Activated T-helper 1 cell treated with anti-CD3 and anti-CD28 coated beads, Interleukin-12 subunit alpha, Interleukin-12 subunit beta, Interleukin-2, Interleukin-4 antibody, amounts not matched to agents 30 ng/mL and 10 ng/mL and 1 ng/mL, durations not matched to agents 14 hours and 24 hours and 36 hours (primary cell): ENCODE measurements at regions not wholly inside any gene's neighbourhood (a gene's known extent, or its start where the extent isn't known, plus 50 kb on each side); places are given as distances from the start of the nearest gene placed in this dataset.

Experiments
- DNase-seq: peaks from one replicate; pipeline ENCODE4 v3.0.0; 2021; ENCODE audit warnings: low spot score
- H3K27ac Mint-ChIP-seq: one replicate; pipeline ENCODE4 v1.8.0; 2021; ENCODE audit warnings: mild to moderate bottlenecking, mixed read lengths
- H3K27me3 Mint-ChIP-seq: one replicate; pipeline ENCODE4 v1.8.0; 2022; ENCODE audit warnings: mild to moderate bottlenecking, moderate library complexity, mixed read lengths; ENCODE audit not compliant: insufficient read depth
- H3K36me3 Mint-ChIP-seq: one replicate; pipeline ENCODE4 v1.8.0; 2021; ENCODE audit warnings: low read depth, mixed read lengths
- H3K4me1 Mint-ChIP-seq: one replicate; pipeline ENCODE4 v1.8.0; 2021; ENCODE audit warnings: low read depth, mixed read lengths
- H3K4me3 Mint-ChIP-seq: one replicate; pipeline ENCODE4 v1.8.0; 2021; ENCODE audit warnings: mild to moderate bottlenecking, moderate library complexity, mixed read lengths
- H3K9me3 Mint-ChIP-seq: one replicate; pipeline ENCODE4 v1.8.0; 2021; ENCODE audit warnings: mixed read lengths
- intact Hi-C: fragments of 100-400 bp; cut with micrococcal nuclease; formaldehyde crosslinking; loops from one replicate; pipeline ENCODE4 v1.15.1; 2024

DNA sequence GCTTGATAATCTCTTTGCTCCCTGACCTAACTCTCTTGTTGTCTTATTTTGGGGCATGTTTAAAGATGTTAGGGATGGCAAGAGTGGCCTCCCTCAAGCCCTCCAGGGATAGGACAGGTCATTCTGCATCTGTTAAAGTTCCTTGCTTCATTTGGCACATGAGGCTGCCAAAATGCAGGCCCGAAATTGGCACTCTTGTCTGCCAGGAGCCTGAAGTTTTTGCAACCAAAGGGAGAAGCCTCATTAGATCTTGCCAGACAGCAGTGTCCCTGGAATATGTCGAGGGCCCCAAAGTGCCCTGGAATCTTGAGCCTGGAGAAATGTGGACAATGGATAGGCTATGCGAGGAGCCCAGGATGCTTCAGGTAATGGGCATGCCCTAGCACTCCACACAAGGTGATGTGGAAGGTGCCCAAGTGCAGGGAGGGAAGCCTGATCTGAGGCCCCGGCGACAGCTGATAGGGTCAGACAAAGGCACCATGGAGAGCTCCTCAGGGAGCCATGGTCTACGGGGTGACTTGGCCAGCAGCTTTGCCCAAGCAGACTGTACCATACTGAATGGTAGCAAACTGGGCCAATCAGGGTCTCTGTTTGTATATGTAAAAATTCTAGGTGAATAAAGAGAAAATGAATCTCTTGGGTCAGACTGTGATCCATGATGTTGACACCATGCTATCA, 173.0 kb upstream of the WSCD2 start:
- Mint-ChIP-seq H3K4me3 (no peak overlapping the region), H3K9me3 (no peaks in the 10 kb centered on the region), H3K36me3 (no peaks in the 10 kb centered on the region), H3K4me1 (no peaks in the 10 kb centered on the region), H3K27me3 (peaks cover 2% of the 10 kb centered on the region), H3K27ac (no peak overlapping the region)
- no peak for DNase-seq
- intact Hi-C loops = no loop called here

DNA sequence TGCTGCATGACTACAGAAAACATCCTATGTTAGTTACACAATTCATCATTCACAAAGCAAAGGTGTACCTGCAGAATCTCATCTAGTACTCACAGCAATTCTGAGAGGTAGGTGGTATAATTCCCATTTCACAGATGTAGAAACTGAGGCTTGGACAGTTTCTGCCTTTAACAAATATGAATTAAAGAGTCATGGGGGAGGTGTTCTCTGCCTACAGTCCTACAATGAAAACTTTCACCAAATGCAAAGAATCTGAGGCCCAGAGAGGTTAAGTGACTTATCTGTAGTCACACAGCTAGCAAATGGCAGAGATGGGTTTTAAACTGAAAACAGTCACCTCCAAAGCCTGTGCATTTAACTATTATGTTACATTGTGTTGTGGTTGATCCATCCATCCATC, 171.6 kb upstream of the WSCD2 start:
- H3K9me3 Mint-ChIP-seq = no peaks in the 10 kb centered on the region
- DNase-seq = no peak
- no peaks in the 10 kb centered on the region for H3K36me3 Mint-ChIP-seq
- no peak overlapping the region for H3K27ac Mint-ChIP-seq
- H3K27me3 Mint-ChIP-seq = peaks cover 2% of the 10 kb centered on the region
- no peak overlapping the region for H3K4me3 Mint-ChIP-seq
- intact Hi-C loops = no loop called here
- no peaks in the 10 kb centered on the region for H3K4me1 Mint-ChIP-seq

DNA sequence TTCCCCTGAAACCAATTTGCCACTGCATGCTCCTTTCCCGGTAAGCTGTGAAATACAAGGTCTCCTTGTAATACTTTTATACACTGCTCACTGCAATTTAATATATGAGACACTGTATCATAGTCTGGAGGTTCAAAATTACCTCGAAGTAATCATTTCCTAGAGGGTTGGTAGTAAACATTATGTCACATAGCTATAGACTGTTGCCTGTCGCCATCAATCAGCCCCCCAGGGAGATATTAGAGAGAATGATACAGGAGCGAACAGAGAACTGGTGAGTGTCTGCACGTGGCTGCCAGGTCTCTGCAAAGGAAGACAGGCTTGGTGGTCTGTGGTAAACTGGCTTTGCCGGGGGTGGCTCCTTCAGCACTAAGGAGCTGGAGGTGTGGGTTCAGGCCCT, 165.5 kb upstream of the WSCD2 start:
- no peak for DNase-seq
- intact Hi-C loops = no loop called here
- H3K27ac Mint-ChIP-seq = no peak overlapping the region
- H3K36me3 Mint-ChIP-seq = no peaks in the 10 kb centered on the region
- no peaks in the 10 kb centered on the region for H3K4me1 Mint-ChIP-seq
- no peak overlapping the region for H3K4me3 Mint-ChIP-seq
- H3K27me3 Mint-ChIP-seq = peaks cover 2% of the 10 kb centered on the region
- no peaks in the 10 kb centered on the region for H3K9me3 Mint-ChIP-seq

DNA sequence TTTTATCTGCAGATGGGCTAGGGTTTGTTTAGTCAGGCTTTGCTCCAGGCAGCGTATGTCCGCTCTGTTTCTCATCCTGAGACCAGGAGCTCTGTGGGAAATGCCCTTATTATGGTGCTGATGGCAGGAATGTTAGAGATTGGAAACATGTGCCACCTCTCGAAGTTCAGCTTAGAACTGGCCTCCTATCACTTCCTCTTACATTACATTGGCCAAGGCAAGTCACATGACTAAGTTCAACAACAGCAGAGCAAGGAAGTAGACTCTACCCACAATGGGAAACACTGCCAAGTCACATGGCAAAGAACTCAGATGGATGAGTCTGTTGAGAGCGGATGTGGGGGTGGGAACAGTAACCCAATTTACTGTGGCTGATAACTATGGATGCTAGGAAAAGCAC, 161.9 kb upstream of the WSCD2 start:
- no peak for DNase-seq
- intact Hi-C loops = no loop called here
- H3K9me3 Mint-ChIP-seq = no peaks in the 10 kb centered on the region
- H3K27ac Mint-ChIP-seq = no peak overlapping the region
- no peaks in the 10 kb centered on the region for H3K27me3 Mint-ChIP-seq
- no peaks in the 10 kb centered on the region for H3K36me3 Mint-ChIP-seq
- no peaks in the 10 kb centered on the region for H3K4me1 Mint-ChIP-seq
- no peak overlapping the region for H3K4me3 Mint-ChIP-seq

DNA sequence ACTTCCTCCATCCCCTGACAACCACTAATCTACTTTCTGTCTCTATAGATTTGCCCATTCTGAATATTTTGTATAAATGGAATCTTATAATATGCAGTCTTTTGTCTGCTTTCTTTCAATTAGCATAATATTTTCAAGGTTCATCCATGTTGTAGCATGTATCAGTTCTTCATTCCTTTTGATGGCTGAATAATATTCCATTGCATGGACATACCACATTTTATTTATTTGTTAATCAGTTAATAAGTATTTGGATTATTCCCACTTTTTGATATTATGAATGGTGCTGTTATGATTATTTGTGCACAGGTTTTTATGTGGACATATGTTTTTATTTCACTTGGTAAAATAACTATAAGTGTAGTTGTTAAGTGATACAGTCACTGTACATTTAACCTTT, 155.1 kb upstream of the WSCD2 start:
- no peaks in the 10 kb centered on the region for H3K9me3 Mint-ChIP-seq
- no peak overlapping the region for H3K4me3 Mint-ChIP-seq
- H3K27ac Mint-ChIP-seq = no peak overlapping the region
- DNase-seq = no peak
- intact Hi-C loops = no loop called here
- H3K27me3 Mint-ChIP-seq = no peaks in the 10 kb centered on the region
- no peaks in the 10 kb centered on the region for H3K36me3 Mint-ChIP-seq
- H3K4me1 Mint-ChIP-seq = no peaks in the 10 kb centered on the region

DNA sequence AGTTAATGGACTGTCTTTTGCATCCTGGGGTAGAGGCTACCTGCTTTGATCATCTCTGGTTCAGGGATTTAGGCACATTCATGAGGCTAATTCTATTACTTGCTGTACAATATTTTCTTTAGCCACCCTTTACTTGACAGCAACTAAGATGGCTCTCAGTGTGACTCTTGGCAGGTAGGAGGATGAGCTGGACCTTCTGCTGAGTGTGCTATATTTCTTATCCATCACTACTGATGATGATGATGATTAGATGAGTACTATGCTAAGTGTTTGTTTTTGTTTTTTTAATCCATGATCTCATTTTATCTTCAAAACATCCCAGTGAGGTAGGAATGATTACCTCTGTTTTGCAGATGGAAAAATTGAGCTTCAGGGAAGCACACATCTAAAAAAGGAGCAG, 152.8 kb upstream of the WSCD2 start:
- no peaks in the 10 kb centered on the region for H3K9me3 Mint-ChIP-seq
- H3K27ac Mint-ChIP-seq = no peak overlapping the region
- H3K4me1 Mint-ChIP-seq = no peaks in the 10 kb centered on the region
- no peaks in the 10 kb centered on the region for H3K36me3 Mint-ChIP-seq
- no peak for DNase-seq
- H3K4me3 Mint-ChIP-seq = no peak overlapping the region
- intact Hi-C loops = no loop called here
- H3K27me3 Mint-ChIP-seq = peaks cover 5% of the 10 kb centered on the region

DNA sequence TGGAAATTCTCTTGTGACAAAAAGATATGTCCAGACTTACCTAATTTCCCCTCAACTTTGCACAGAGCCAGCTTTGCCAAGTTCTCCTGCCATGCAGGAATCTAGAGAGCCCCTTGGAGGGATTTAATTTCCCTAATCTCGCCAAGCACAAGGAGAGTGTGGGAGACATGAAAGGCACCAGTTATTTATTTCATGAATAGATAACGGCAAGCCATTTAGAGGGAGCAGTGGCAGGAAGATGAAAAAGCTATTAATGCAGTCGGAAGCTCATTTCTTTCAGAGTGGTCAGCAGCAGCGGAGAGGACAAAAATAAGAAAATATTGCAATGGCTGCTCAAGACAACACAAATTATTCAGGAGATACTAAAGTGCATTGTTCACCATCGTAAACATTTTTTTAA, 150.9 kb upstream of the WSCD2 start:
- intact Hi-C loops = no loop called here
- H3K4me3 Mint-ChIP-seq = no peak overlapping the region
- no peaks in the 10 kb centered on the region for H3K9me3 Mint-ChIP-seq
- peaks cover 5% of the 10 kb centered on the region for H3K27me3 Mint-ChIP-seq
- DNase-seq = no peak
- H3K36me3 Mint-ChIP-seq = no peaks in the 10 kb centered on the region
- H3K4me1 Mint-ChIP-seq = no peaks in the 10 kb centered on the region
- no peak overlapping the region for H3K27ac Mint-ChIP-seq

DNA sequence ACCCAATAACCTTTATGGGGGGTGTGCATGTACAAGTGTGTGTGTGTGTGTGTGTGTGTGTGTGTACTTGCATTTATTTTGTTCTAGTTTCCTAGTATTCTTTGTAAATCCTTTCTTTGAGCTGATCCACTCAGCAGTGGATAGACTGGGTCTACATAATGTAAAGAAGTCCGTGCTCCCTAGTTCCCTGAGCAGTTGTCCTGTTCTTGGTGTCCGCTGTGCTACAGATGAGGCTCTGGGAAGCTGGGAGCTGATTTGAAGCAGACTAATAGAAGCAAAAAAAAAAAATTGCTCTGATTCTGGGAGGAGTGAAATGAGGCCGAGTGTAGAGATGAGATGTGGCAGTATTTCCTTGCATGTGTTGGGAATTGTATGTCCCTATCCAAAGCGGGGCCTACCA, 150.4 kb upstream of the WSCD2 start:
- DNase-seq = no peak
- H3K9me3 Mint-ChIP-seq = no peaks in the 10 kb centered on the region
- H3K27me3 Mint-ChIP-seq = peaks cover 5% of the 10 kb centered on the region
- H3K36me3 Mint-ChIP-seq = no peaks in the 10 kb centered on the region
- H3K4me3 Mint-ChIP-seq = no peak overlapping the region
- intact Hi-C loops = no loop called here
- no peak overlapping the region for H3K27ac Mint-ChIP-seq
- H3K4me1 Mint-ChIP-seq = no peaks in the 10 kb centered on the region

DNA sequence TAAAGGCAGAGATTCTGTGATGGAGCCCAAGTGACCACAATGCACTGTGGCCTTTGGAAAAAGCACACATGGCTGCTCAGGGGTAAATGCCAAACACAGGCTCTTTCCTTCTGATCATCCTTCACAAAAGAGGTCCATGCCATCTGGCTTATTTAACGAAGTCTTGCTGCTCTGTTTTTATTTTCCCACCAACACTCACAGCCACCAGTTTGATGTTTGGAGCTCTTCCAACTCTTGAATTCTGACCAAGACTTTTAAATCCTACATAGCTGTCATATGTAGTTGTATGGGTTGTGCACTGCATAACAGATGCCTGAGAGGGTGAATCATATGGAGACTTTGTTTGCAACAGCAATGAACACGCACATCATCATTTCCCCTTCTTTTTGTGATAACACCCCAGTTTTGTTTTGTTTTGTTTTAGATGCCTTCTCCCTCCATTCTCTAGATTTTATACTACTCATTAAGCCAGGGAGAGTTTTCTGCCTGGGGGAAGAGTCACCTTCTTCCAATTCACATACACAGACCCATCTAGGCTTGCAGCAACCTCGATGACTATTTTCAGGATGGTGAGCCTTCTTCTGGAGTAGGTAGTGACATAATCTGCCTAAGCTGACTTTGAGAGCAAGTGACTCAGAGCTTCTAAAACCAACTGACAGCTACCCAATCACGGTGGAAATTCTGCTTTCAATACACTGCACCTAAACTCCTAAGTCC, 145.2 kb upstream of the WSCD2 start:
- no peaks in the 10 kb centered on the region for H3K36me3 Mint-ChIP-seq
- no peak for DNase-seq
- intact Hi-C loops = no loop called here
- peaks cover 5% of the 10 kb centered on the region for H3K27me3 Mint-ChIP-seq
- H3K4me3 Mint-ChIP-seq = no peak overlapping the region
- H3K27ac Mint-ChIP-seq = no peak overlapping the region
- no peaks in the 10 kb centered on the region for H3K9me3 Mint-ChIP-seq
- no peaks in the 10 kb centered on the region for H3K4me1 Mint-ChIP-seq

DNA sequence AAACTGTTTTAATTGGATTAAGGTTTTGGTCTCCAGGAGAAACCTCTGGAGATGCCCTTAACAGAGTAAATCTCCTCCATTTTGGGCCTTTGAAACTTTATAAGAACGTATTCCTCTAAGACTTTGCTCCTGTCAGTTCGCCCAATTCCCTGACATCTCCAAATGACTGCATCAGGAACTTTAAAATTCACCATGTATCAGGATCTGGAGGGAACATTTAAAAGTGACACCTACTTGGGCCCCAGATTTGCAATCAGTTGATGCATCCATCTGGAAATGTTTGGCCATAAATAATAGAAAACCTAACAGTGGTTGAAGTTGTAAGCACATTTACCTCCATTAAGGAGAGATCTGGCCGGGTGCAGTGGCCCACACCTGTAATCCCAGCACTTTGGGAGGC, 144.1 kb upstream of the WSCD2 start:
- Mint-ChIP-seq H3K4me3 (no peak overlapping the region), H3K27ac (no peak overlapping the region), H3K27me3 (peaks cover 5% of the 10 kb centered on the region), H3K36me3 (no peaks in the 10 kb centered on the region), H3K4me1 (no peaks in the 10 kb centered on the region), H3K9me3 (no peaks in the 10 kb centered on the region)
- DNase-seq = no peak
- intact Hi-C loops = no loop called here

DNA sequence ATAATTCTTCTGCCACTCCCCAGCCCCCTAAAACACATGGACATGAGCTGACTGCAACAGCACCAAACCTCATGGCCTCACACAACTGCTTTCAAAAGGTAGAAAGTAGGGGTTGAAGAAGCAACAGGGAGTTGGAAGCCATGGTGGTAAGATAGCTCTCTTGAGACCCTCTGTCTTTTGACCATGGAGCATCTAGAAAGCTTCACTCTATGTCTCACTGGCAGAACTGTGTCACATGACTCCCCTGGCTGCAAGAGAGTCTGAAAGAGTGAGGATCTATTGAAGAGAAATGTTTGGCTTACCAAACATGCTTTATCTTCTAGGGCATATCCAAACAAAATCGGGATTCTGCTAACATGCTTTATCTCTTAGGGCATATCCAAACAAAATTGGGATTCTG, 142.9 kb upstream of the WSCD2 start:
- no peaks in the 10 kb centered on the region for H3K4me1 Mint-ChIP-seq
- no peak overlapping the region for H3K27ac Mint-ChIP-seq
- intact Hi-C loops = no loop called here
- H3K4me3 Mint-ChIP-seq = no peak overlapping the region
- no peaks in the 10 kb centered on the region for H3K9me3 Mint-ChIP-seq
- no peaks in the 10 kb centered on the region for H3K27me3 Mint-ChIP-seq
- H3K36me3 Mint-ChIP-seq = no peaks in the 10 kb centered on the region
- no peak for DNase-seq

DNA sequence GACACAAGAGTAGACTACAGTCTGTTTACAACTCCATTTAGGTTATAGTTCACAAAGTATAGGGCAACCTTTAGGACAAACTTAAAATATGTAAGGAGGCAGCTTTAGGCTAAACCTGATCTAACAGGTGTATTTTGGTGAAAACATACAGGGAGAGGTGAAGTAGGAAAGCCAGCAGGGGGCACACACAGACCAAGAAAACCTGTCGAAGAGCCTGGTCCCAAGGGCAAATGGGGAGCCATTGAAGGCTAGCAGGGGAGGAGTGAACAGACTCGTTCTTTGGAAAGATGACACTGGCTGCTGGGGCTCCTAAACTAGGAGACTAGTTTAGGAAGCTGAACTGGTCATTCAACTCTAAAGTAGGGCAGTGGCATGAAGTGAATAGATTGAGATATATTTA, 138.8 kb upstream of the WSCD2 start:
- intact Hi-C loops = loop anchor here (5.0 kb wide), 1 partner anchor 202 kb away; no protein-coding TSS in a partner anchor
- no peak overlapping the region for H3K4me3 Mint-ChIP-seq
- H3K27me3 Mint-ChIP-seq = no peaks in the 10 kb centered on the region
- DNase-seq = no peak
- no peak overlapping the region for H3K27ac Mint-ChIP-seq
- H3K9me3 Mint-ChIP-seq = no peaks in the 10 kb centered on the region
- H3K36me3 Mint-ChIP-seq = no peaks in the 10 kb centered on the region
- H3K4me1 Mint-ChIP-seq = no peaks in the 10 kb centered on the region

DNA sequence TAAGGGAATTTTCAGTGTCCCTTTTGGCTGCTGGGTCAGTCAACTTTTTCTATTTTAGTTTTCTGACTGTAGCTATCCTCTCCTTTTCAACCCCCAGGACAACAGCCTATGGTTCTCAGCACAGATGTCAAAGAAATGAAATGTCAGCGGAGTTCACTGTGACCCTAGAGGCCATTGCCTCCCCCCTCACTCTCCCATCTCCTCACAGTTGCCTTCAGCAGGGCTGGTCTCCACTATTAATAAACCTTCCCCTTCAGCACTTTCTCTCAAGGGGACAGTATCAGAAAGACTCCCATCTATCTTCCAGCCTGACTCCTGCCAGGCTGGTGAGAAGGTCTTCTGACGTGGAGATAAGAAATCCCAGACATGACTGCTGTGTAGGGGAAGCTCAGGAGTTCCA, 137.1 kb upstream of the WSCD2 start:
- Mint-ChIP-seq H3K9me3 (no peaks in the 10 kb centered on the region), H3K27ac (no peak overlapping the region), H3K4me3 (no peak overlapping the region), H3K36me3 (no peaks in the 10 kb centered on the region), H3K4me1 (no peaks in the 10 kb centered on the region), H3K27me3 (no peaks in the 10 kb centered on the region)
- no peak for DNase-seq
- intact Hi-C loops = loop anchor here (5.0 kb wide), 1 partner anchor 200 kb away; no protein-coding TSS in a partner anchor
